ENCODE measurements at regions not wholly inside any gene's neighbourhood (a gene's known extent, or its start where the extent isn't known, plus 50 kb on each side); places are given as distances from the start of the nearest gene placed in this dataset.

DNA sequence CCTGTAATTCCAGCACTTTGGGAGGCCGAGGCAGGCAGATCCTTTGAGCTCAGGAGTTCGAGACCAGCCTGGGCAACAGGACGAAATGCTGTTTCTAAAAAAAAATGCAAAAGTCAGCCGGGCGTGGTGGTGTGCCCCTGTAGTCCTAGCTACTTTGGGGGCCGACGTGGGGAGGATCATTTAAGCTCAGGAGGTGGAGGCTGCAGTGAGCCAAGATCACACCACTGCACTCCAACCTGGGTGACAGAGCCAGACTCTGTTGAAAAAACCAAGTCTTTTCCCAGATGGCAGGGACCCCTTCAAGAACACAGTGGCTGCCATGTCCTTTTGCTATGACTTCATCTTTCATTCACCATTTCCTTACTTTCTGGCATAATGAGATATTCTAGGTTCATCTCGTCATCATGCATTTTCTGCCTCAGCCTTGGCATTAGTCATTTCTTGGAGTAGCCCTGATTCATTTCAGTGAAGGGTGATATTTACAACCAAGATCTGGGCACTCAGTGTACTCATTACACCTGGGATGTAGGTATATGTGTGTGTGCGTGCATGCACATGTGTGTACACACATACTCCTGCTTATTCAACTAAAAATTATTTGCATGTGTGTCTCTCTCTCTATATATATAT lies 61.4 kb upstream of the TOX2 start:
- TF ChIP-seq, protein P1, sequence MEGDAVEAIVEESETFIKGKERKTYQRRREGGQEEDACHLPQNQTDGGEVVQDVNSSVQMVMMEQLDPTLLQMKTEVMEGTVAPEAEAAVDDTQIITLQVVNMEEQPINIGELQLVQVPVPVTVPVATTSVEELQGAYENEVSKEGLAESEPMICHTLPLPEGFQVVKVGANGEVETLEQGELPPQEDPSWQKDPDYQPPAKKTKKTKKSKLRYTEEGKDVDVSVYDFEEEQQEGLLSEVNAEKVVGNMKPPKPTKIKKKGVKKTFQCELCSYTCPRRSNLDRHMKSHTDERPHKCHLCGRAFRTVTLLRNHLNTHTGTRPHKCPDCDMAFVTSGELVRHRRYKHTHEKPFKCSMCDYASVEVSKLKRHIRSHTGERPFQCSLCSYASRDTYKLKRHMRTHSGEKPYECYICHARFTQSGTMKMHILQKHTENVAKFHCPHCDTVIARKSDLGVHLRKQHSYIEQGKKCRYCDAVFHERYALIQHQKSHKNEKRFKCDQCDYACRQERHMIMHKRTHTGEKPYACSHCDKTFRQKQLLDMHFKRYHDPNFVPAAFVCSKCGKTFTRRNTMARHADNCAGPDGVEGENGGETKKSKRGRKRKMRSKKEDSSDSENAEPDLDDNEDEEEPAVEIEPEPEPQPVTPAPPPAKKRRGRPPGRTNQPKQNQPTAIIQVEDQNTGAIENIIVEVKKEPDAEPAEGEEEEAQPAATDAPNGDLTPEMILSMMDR (IDR thresholded peaks at IDR 0.05; ENCODE audit: low read depth, low read length), result no peak
- no peak for TF ChIP-seq EZH2phosphoT487 (IDR thresholded peaks at IDR 0.05; ENCODE audit: low read depth)

All from OCI-LY3 (cell line).